Psoas muscle (tissue), 7 donors: ENCODE measurements at regions not wholly inside any gene's neighbourhood (a gene's known extent, or its start where the extent isn't known, plus 50 kb on each side); places are given as distances from the start of the nearest gene placed in this dataset.

ENCODE experiments used
- ATAC-seq, 4 donors: fragments of 200-7000 bp; cut with Tn5 transposase; one replicate each; pipeline ENCODE4 v1.9.1; 2020; ENCODE audit warnings: moderate library complexity in 3 of 4, mild to moderate bottlenecking in 2 of 4
- DNase-seq, 2 donors: peaks; one replicate each; pipeline ENCODE4 v3.0.0-alpha.2; 2020
- H3K27ac ChIP-seq: fragments of 200-600 bp; one replicate; pipeline ENCODE4 v1.8.0; 2022
- H3K27me3 ChIP-seq, 3 donors: fragments of 200-600 bp in 1 of 3; one replicate each; pipeline versions ENCODE4 v1.6.1 to v1.8.0; 2013 to 2022; ENCODE audit warnings: low read length in 2 of 3, mild to moderate bottlenecking in 2 of 3, moderate library complexity in 1 of 3; ENCODE audit not compliant: insufficient read depth in 3 of 3
- H3K36me3 ChIP-seq, 2 donors: fragments of 200-600 bp in 1 of 2; one replicate each; pipeline versions ENCODE4 v1.6.1 to v1.8.0; 2013 to 2022; ENCODE audit warnings: low read depth in 1 of 2, mild to moderate bottlenecking in 1 of 2, moderate library complexity in 1 of 2; ENCODE audit not compliant: insufficient read depth in 1 of 2
- H3K4me1 ChIP-seq: fragments of 200-600 bp; one replicate; pipeline ENCODE4 v1.8.0; 2022
- H3K4me3 ChIP-seq: fragments of 200-600 bp; one replicate; pipeline ENCODE4 v1.8.0; 2022; ENCODE audit warnings: mild to moderate bottlenecking
- H3K9me3 ChIP-seq: fragments of 200-600 bp; one replicate; pipeline ENCODE4 v1.8.0; 2022
- WGBS, 3 donors: extraction: QIAGEN DNeasy Blood & Tissue Kit; methylation state at CpG; one replicate each; pipeline versions ENCODE4 v1.1.6 to v1.1.7; 2013; 5-methylcytosine and 5-hydroxymethylcytosine counted together
- intact Hi-C, 2 donors: fragments of 100-400 bp; cut with DNase I; formaldehyde crosslinking; loops; one replicate each; pipeline versions ENCODE4 v1.11.0 to v1.14.2; 2022
- TF ChIP-seq, protein P1 (sequence below): fragments of 200-600 bp; IDR thresholded peaks from one replicate; pipeline ENCODE4 v1.8.0; 2022; ENCODE audit warnings: antibody characterized with exemption
- donor health status: healthy with polysubstance abuse.
- donor health status: DM: no; HTN: no; CAD: no; lungs with moderate emphysema.
- donor health status: Bipolar disorder and iron deficiency.
- donor health status: healthy.
- donor health status: DM: yes; HTN: yes; CAD: no.
- donor health status: DM: no; HTN: no; CAD: no.
- donor health status: DM: yes; HTN: yes; CAD: no.

- intact Hi-C loops: no loop called here
- no peaks in the 10 kb centered on the region for H3K4me1 ChIP-seq
- H3K27me3 ChIP-seq: no peaks in the 10 kb centered on the region
- WGBS, 3 donors: 68 to 74% (median 74%) methylated on average over 14 of the region's 14 CpGs
- peak in 1 of 2 donors; percentile 20 for DNase-seq
- H3K9me3 ChIP-seq: no peaks in the 10 kb centered on the region
- TF ChIP-seq, protein P1, sequence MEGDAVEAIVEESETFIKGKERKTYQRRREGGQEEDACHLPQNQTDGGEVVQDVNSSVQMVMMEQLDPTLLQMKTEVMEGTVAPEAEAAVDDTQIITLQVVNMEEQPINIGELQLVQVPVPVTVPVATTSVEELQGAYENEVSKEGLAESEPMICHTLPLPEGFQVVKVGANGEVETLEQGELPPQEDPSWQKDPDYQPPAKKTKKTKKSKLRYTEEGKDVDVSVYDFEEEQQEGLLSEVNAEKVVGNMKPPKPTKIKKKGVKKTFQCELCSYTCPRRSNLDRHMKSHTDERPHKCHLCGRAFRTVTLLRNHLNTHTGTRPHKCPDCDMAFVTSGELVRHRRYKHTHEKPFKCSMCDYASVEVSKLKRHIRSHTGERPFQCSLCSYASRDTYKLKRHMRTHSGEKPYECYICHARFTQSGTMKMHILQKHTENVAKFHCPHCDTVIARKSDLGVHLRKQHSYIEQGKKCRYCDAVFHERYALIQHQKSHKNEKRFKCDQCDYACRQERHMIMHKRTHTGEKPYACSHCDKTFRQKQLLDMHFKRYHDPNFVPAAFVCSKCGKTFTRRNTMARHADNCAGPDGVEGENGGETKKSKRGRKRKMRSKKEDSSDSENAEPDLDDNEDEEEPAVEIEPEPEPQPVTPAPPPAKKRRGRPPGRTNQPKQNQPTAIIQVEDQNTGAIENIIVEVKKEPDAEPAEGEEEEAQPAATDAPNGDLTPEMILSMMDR: no peak
- no peak for ATAC-seq
- H3K27ac ChIP-seq: no peak overlapping the region
- H3K4me3 ChIP-seq: no peak overlapping the region
- no peaks in the 10 kb centered on the region for H3K36me3 ChIP-seq
These were observed 239.7 kb upstream of the KLF6 start for GRCh38 chr10:4024516-4025245.

DNA sequence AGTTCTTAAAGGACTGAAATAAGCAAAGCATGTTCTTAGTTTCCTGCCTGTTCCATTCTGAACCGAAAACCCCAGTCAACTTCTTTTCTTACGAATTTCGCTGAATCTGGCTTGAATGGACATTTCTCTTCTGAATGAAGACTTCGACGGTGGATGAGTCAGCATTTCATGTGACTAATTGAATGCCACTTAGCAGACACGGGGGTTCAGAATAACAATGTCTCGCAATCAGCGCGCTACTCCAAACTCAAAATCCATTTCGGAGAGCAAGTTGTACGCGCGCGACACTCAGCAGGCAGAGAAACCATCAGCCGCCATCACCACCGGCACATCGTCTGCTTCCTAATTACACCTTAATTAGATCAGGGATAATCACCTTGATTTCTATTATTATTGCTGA lies 239.0 kb upstream of the KLF6 start:
- Histone ChIP-seq H3K4me1 (no peaks in the 10 kb centered on the region), H3K9me3 (no peaks in the 10 kb centered on the region), H3K36me3 (no peaks in the 10 kb centered on the region), H3K4me3 (no peak overlapping the region), H3K27ac (no peak overlapping the region), H3K27me3 (no peaks in the 10 kb centered on the region)
- no peak for DNase-seq
- no peak for ATAC-seq
- TF ChIP-seq, protein P1: no peak
- intact Hi-C loops: no loop called here
- 89 to 94% (median 91%) methylated on average over 17 of the region's 17 CpGs for WGBS, 3 donors

DNA sequence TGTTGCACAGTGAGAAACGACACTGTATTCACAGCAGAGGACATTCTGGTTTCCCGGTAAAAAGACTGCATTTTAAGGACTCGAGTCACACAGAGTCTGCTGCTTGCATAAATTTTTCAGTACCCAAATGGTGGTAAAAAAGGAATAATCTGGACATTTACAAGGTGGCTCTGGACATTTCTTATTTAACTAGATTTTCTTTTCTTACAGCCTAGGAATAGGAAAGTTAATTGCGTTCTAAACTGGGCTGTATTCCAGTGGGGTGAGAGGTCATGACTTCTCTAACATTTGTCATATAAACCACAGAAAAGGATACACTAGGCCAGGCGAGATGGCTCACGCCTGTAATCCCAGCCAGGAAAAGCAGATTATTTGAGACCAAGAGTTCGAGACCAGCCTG lies 237.5 kb upstream of the KLF6 start:
- H3K4me1 ChIP-seq: no peaks in the 10 kb centered on the region
- 84 to 86% (median 86%) methylated on average over 7 of the region's 7 CpGs for WGBS, 3 donors
- intact Hi-C loops: no loop called here
- no peaks in the 10 kb centered on the region for H3K36me3 ChIP-seq
- DNase-seq: no peak
- no peak overlapping the region for H3K4me3 ChIP-seq
- H3K27ac ChIP-seq: no peak overlapping the region
- no peaks in the 10 kb centered on the region for H3K9me3 ChIP-seq
- no peaks in the 10 kb centered on the region for H3K27me3 ChIP-seq
- TF ChIP-seq, protein P1: no peak
- ATAC-seq: no peak

GRCh38 chr10:4020631-4021030 lies 235.6 kb upstream of the KLF6 start:
- Histone ChIP-seq H3K27me3 (no peaks in the 10 kb centered on the region), H3K4me3 (no peak overlapping the region), H3K36me3 (no peaks in the 10 kb centered on the region), H3K4me1 (no peaks in the 10 kb centered on the region), H3K27ac (no peak overlapping the region), H3K9me3 (no peaks in the 10 kb centered on the region)
- intact Hi-C loops: no loop called here
- TF ChIP-seq, protein P1: no peak
- DNase-seq (no peak), ATAC-seq (no peak)
- WGBS, 3 donors: 95 to 97% (median 96%) methylated on average over 5 of the region's 5 CpGs

DNA sequence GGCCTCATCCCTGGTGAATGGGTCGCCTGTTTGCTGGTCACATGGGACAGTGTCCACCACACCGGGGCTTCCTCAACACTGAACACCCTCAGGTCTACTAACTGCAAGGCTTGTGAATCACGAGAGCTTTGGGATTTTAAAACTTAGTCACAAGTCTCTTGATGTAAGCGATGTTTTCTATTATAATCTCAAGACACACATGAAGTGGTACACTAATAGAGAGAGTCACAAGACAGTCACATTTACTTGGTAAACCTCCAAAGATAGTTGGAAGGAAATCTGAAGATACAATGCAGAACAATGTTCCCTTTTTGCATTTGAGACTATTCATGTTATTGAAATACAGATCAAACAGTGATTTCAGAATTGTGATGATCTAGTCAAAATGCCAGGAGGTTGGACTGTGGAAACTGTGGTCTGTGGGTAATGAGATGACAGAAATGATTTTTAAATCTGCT lies 233.1 kb upstream of the KLF6 start:
- Histone ChIP-seq H3K27ac (no peak overlapping the region), H3K9me3 (no peaks in the 10 kb centered on the region), H3K4me3 (no peak overlapping the region), H3K36me3 (no peaks in the 10 kb centered on the region), H3K27me3 (no peaks in the 10 kb centered on the region), H3K4me1 (peaks cover 4% of the 10 kb centered on the region)
- intact Hi-C loops: no loop called here
- DNase-seq: no peak
- ATAC-seq: no peak
- WGBS, 3 donors: 90 to 94% (median 93%) methylated on average over 4 of the region's 4 CpGs
- TF ChIP-seq, protein P1: no peak
